ENCODE measurements at regions not wholly inside any gene's neighbourhood (a gene's known extent, or its start where the extent isn't known, plus 50 kb on each side); places are given as distances from the start of the nearest gene placed in this dataset.
"Not testable (repeated sequence)": the region's sequence is repeated elsewhere in the genome, so short reads cannot be mapped to it uniquely, and the experiment has no call there.

GRCh38 chr3:145903472-145904013, 257.4 kb downstream of the PLOD2 start:
- Mint-ChIP-seq H3K4me3 (no peak overlapping the region), H3K4me1 (peaks cover 8% of the 10 kb centered on the region), H3K9me3 (no peaks in the 10 kb centered on the region), H3K27me3 (ENCODE audit: low read depth) (no peaks in the 10 kb centered on the region), H3K27ac (no peak overlapping the region), H3K36me3 (ENCODE audit: low read depth) (no peaks in the 10 kb centered on the region)
- no peak for TF ChIP-seq CTCF (IDR thresholded peaks at IDR 0.05; ENCODE audit: unreplicated experiment in 3 of 3)

GRCh38 chr3:145904138-145904537, 256.8 kb downstream of the PLOD2 start:
- TF ChIP-seq CTCF (IDR thresholded peaks at IDR 0.05; ENCODE audit: unreplicated experiment in 3 of 3), result no peak
- H3K9me3 Mint-ChIP-seq, result no peaks in the 10 kb centered on the region
- no peaks in the 10 kb centered on the region for H3K27me3 Mint-ChIP-seq (ENCODE audit: low read depth)
- no peak overlapping the region for H3K27ac Mint-ChIP-seq
- H3K4me1 Mint-ChIP-seq, result peaks cover 3% of the 10 kb centered on the region
- H3K4me3 Mint-ChIP-seq, result no peak overlapping the region
- no peaks in the 10 kb centered on the region for H3K36me3 Mint-ChIP-seq (ENCODE audit: low read depth)

GRCh38 chr3:145906301-145906700, 254.7 kb downstream of the PLOD2 start:
- TF ChIP-seq CTCF (IDR thresholded peaks at IDR 0.05; ENCODE audit: unreplicated experiment in 3 of 3), result no peak
- Mint-ChIP-seq H3K27ac (no peak overlapping the region), H3K9me3 (no peaks in the 10 kb centered on the region), H3K27me3 (ENCODE audit: low read depth) (no peaks in the 10 kb centered on the region), H3K4me3 (no peak overlapping the region), H3K4me1 (no peaks in the 10 kb centered on the region), H3K36me3 (ENCODE audit: low read depth) (no peaks in the 10 kb centered on the region)

- Mint-ChIP-seq H3K36me3 (ENCODE audit: low read depth) (no peaks in the 10 kb centered on the region), H3K27me3 (ENCODE audit: low read depth) (no peaks in the 10 kb centered on the region), H3K4me3 (no peak overlapping the region), H3K9me3 (no peaks in the 10 kb centered on the region), H3K4me1 (no peaks in the 10 kb centered on the region), H3K27ac (no peak overlapping the region)
- no peak for TF ChIP-seq CTCF (IDR thresholded peaks at IDR 0.05; ENCODE audit: unreplicated experiment in 3 of 3)
These were observed 254.2 kb downstream of the PLOD2 start for GRCh38 chr3:145906755-145907154.

- Mint-ChIP-seq H3K36me3 (ENCODE audit: low read depth) (no peaks in the 10 kb centered on the region), H3K4me1 (no peaks in the 10 kb centered on the region), H3K9me3 (no peaks in the 10 kb centered on the region), H3K27me3 (ENCODE audit: low read depth) (no peaks in the 10 kb centered on the region), H3K4me3 (no peak overlapping the region), H3K27ac (no peak overlapping the region)
- no peak for TF ChIP-seq CTCF (IDR thresholded peaks at IDR 0.05; ENCODE audit: unreplicated experiment in 3 of 3)
These were observed 250.0 kb downstream of the PLOD2 start for GRCh38 chr3:145911016-145911415.

GRCh38 chr3:145915787-145916186, 245.2 kb downstream of the PLOD2 start:
- H3K9me3 Mint-ChIP-seq, result peaks cover 13% of the 10 kb centered on the region
- TF ChIP-seq CTCF (IDR thresholded peaks at IDR 0.05; ENCODE audit: unreplicated experiment in 3 of 3), result no peak
- H3K27me3 Mint-ChIP-seq (ENCODE audit: low read depth), result no peaks in the 10 kb centered on the region
- H3K4me3 Mint-ChIP-seq, result no peak overlapping the region
- H3K36me3 Mint-ChIP-seq (ENCODE audit: low read depth), result peaks cover 5% of the 10 kb centered on the region
- H3K27ac Mint-ChIP-seq, result no peak overlapping the region
- H3K4me1 Mint-ChIP-seq, result no peaks in the 10 kb centered on the region

GRCh38 chr3:145927736-145928135, 233.2 kb downstream of the PLOD2 start:
- not testable (repeated sequence) for H3K27ac Mint-ChIP-seq; H3K4me1 Mint-ChIP-seq; H3K9me3 Mint-ChIP-seq; H3K36me3 Mint-ChIP-seq (ENCODE audit: low read depth); H3K4me3 Mint-ChIP-seq; H3K27me3 Mint-ChIP-seq (ENCODE audit: low read depth)
